Activated T-helper 17 cell treated with anti-CD3 and anti-CD28 coated beads, Interleukin-2, amount 50 U/mL, for 72 hours (primary cell): ENCODE measurements at regions not wholly inside any gene's neighbourhood (a gene's known extent, or its start where the extent isn't known, plus 50 kb on each side); places are given as distances from the start of the nearest gene placed in this dataset.
"Not testable (repeated sequence)": the region's sequence is repeated elsewhere in the genome, so short reads cannot be mapped to it uniquely, and the experiment has no call there.

ENCODE experiments used
- ATAC-seq: fragments of 150-1000 bp; cut with Tn5 transposase; replicated peaks from 2 replicates; pipeline ENCODE4 v1.10.0; 2021; ENCODE audit warnings: mild to moderate bottlenecking, moderate library complexity
- H3K27ac Mint-ChIP-seq: one replicate; pipeline ENCODE4 v1.8.0; 2022; ENCODE audit warnings: mixed read lengths
- H3K27me3 Mint-ChIP-seq: one replicate; pipeline ENCODE4 v1.8.0; 2022; ENCODE audit warnings: mixed read lengths
- H3K36me3 Mint-ChIP-seq: one replicate; pipeline ENCODE4 v1.8.0; 2022; ENCODE audit warnings: low read depth, mild to moderate bottlenecking, mixed read lengths
- H3K4me1 Mint-ChIP-seq: one replicate; pipeline ENCODE4 v1.8.0; 2022; ENCODE audit warnings: mixed read lengths
- H3K4me3 Mint-ChIP-seq: one replicate; pipeline ENCODE4 v1.8.0; 2022; ENCODE audit warnings: mild to moderate bottlenecking, mixed read lengths
- H3K9me3 Mint-ChIP-seq: one replicate; pipeline ENCODE4 v1.8.0; 2022; ENCODE audit warnings: mixed read lengths

DNA sequence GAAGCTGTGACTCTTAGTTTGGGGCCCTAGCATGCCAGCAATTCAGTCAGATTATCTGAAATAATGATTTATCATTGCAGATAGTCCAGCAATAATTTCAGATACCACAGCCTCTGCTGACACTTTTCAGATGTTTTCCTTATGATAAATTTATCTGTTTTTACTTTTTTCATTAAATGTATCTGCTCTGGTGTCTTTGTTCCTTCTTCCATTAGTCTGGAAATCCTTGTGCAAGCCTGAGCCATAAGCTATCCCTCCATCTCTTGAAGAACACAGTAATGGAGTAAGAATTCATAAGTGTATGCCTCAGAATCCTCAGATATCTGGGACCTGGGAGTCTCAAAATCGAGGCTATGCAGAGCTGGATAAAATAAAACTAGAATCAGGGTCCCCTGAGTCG lies 146.4 kb upstream of the KRR1 start:
- Mint-ChIP-seq H3K9me3 (peaks cover 3% of the 10 kb centered on the region), H3K36me3 (no peaks in the 10 kb centered on the region), H3K4me3 (no peak overlapping the region), H3K4me1 (peaks cover 10% of the 10 kb centered on the region), H3K27me3 (peaks cover 6% of the 10 kb centered on the region), H3K27ac (no peak overlapping the region)
- no peak for ATAC-seq

DNA sequence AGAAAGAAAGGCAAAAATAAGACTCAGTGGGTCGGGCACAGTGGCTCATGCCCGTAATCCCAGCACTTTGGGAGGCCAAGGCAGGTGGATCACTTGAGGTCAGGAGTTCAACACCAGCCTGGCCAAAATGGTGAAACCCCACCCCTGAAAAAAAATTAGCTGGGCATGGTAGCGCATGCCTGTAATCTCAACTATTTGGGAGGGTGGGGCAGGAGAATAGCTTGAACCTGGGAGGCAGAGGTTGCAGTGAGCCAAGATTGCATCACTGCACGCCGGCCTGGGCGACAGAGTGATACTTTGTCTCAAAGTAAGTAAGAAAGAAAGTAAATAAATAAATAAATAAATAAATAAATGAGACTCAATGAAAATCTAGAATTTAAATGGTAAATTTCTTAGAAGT lies 145.9 kb upstream of the KRR1 start:
- H3K27me3 Mint-ChIP-seq, H3K9me3 Mint-ChIP-seq, H3K36me3 Mint-ChIP-seq, H3K4me1 Mint-ChIP-seq, H3K4me3 Mint-ChIP-seq, H3K27ac Mint-ChIP-seq, ATAC-seq: not testable (repeated sequence)

DNA sequence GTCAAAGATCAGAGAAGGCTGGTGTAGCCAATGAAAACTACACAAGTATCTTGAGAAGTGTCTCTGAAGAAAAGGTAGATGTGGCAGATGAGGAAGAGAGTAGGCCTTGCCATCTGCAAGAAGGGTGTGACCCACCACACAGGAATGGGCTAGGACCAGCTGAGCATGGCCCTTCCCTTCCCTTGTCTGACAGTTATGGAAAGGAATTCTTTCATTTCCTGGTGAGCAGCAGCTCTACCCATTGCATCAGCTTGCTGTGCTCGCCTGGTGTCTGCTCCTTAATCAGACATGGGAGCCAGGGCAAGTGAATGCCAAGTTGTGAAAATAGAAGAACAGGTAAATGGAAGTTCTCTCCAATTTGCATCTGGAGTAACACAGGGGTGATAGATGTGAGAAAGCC lies 145.2 kb upstream of the KRR1 start:
- H3K4me3 Mint-ChIP-seq = no peak overlapping the region
- H3K27me3 Mint-ChIP-seq = peaks cover 13% of the 10 kb centered on the region
- no peaks in the 10 kb centered on the region for H3K36me3 Mint-ChIP-seq
- H3K9me3 Mint-ChIP-seq = peaks cover 3% of the 10 kb centered on the region
- peaks cover 10% of the 10 kb centered on the region for H3K4me1 Mint-ChIP-seq
- H3K27ac Mint-ChIP-seq = no peak overlapping the region
- no peak for ATAC-seq

DNA sequence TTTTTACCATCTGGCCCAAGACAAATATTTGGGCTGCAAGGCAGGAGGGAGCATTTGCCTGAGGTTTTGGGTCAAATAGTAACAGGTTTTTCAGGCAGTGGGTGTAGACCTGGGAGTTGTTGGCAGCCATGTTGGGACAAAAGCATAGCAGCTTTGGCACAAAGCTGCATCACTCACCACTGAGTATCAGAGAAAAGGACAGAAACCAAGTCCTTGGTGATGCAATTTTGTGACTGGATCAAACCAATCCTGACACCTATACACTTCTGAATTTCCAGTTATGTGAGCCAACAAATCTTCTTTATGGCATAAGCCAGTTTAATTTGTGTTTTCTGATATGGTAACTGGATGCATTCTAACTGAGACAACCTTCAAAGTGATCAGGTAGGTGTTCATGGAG lies 144.8 kb upstream of the KRR1 start:
- Mint-ChIP-seq H3K27me3 (peaks cover 13% of the 10 kb centered on the region), H3K4me3 (no peak overlapping the region), H3K27ac (no peak overlapping the region), H3K4me1 (peaks cover 10% of the 10 kb centered on the region), H3K9me3 (peaks cover 3% of the 10 kb centered on the region), H3K36me3 (no peaks in the 10 kb centered on the region)
- no peak for ATAC-seq

DNA sequence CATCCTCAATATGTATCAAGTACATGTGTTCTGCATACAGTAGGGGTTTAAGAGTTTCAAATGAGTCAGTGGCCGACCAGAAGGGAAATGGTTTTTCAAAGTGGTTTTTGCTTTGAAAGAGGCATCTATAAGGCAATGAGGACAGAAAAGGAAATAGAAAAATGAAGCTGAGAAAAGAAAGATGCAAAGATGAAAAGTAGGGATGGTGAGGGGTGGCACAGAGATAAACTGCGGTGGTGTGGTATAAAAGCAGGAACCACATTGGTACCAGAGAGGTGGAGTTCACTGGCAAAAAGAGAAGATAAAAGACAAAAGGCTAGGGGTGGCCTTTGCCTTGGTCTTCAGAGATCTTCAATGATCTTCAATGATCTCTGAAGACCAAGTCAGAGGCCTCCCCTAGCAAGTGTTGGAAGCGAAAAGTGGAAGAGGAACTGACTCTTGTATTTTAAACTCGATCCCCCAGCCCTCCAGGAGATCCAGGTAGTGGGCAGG lies 144.0 kb upstream of the KRR1 start:
- peak overlapping the region; percentile 38 for H3K4me3 Mint-ChIP-seq
- H3K27ac Mint-ChIP-seq = peak overlapping the region; percentile 47
- peak; percentile 83 for ATAC-seq
- peaks cover 10% of the 10 kb centered on the region for H3K4me1 Mint-ChIP-seq
- H3K9me3 Mint-ChIP-seq = peaks cover 3% of the 10 kb centered on the region
- peaks cover 14% of the 10 kb centered on the region for H3K27me3 Mint-ChIP-seq
- H3K36me3 Mint-ChIP-seq = no peaks in the 10 kb centered on the region

DNA sequence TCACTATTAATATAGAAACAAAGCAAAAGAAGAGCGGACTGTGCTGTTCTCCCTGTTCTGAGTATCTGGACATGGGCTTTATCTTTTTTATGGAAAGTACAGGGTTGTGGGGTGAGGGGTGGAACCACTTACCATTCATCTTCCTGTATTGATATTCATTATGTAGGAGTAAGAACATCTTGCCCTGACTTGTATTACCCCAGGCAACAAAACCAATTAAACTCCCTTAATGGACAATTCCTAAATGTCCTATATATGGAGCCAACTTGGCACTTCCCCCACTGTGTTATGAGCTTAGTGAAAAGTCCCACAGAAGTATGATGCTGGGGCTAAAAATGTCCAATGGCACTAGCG lies 139.9 kb upstream of the KRR1 start:
- peaks cover 22% of the 10 kb centered on the region for H3K27me3 Mint-ChIP-seq
- no peak overlapping the region for H3K4me3 Mint-ChIP-seq
- ATAC-seq = no peak
- H3K36me3 Mint-ChIP-seq = no peaks in the 10 kb centered on the region
- H3K4me1 Mint-ChIP-seq = peaks cover 10% of the 10 kb centered on the region
- H3K9me3 Mint-ChIP-seq = peaks cover 3% of the 10 kb centered on the region
- no peak overlapping the region for H3K27ac Mint-ChIP-seq

DNA sequence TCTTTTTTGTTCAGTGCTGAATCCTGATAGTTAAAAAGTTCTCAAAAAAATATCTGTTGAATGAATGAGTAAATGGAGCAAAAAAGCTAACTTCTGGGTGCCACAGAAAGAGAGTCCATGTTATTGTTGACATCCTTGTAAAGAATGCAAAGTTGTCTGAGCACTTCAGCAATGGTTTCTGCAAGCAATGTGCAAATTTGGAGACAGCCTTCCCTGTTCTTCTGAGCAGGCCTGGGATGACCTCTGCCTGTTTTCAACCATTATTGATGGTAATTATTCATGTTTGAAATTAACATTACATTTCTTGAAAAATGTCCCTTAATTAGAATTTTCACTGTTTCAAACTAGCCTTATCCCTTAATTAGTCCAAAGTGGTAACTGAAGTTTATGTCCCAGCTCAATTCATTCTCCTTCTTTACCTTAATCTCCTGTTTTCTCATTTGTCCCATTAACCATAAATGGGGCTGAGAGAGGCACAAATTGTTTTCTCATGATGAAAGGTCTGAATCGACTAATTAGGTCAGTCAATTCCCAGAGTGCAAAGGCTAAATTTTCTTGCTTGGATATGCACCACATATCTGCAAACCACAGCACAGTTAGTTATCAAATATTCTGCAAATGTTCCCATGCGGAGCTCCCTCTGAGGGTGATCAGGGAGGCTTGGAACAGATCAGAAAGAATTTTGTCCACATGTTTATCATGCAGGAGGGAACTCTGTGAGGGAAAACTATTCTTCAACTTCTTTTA lies 139.4 kb upstream of the KRR1 start:
- peaks cover 3% of the 10 kb centered on the region for H3K9me3 Mint-ChIP-seq
- ATAC-seq = no peak
- H3K27ac Mint-ChIP-seq = no peak overlapping the region
- H3K36me3 Mint-ChIP-seq = no peaks in the 10 kb centered on the region
- H3K4me3 Mint-ChIP-seq = no peak overlapping the region
- peaks cover 22% of the 10 kb centered on the region for H3K27me3 Mint-ChIP-seq
- H3K4me1 Mint-ChIP-seq = peaks cover 9% of the 10 kb centered on the region

DNA sequence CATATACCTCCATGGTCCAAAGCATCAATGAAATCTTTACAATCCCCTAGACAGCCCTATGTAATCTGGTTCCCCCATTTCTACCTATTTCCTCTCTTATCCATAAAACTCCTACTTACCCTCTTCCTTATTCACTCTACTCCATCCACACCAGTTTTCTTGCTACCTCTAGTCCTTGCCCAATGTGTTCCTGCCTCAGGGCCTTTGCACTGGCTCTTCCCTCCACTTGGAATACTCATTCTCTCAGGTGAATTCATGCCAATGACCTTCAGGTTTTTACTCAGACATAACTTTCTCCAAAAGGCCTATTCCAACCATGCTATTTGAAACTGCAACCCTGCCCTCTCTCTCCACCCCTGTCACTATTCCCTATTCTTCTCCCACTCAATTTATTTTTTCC lies 138.7 kb upstream of the KRR1 start:
- Mint-ChIP-seq H3K36me3 (no peaks in the 10 kb centered on the region), H3K4me1 (peaks cover 3% of the 10 kb centered on the region), H3K9me3 (no peaks in the 10 kb centered on the region), H3K4me3 (no peak overlapping the region), H3K27ac (no peak overlapping the region), H3K27me3 (peaks cover 22% of the 10 kb centered on the region)
- ATAC-seq = no peak

DNA sequence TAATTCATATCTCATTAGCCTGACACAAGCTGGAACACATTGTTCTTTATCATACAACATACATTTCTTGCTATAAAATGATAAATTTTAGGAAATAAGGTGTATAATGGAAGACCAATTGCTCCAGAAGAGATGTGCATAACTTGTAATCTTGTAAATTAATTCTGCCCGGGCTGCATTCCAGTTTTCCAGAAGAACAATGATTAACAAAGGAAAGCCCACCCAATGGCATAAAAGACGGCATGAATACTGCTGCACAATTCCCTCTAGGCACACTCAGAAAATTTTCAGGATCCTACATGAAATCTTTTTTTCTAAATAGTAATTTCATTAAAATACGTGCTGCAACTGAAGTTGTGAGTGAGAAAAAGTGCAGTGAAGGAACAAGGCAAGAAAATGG lies 137.4 kb upstream of the KRR1 start:
- H3K4me3 Mint-ChIP-seq = no peak overlapping the region
- peaks cover 22% of the 10 kb centered on the region for H3K27me3 Mint-ChIP-seq

DNA sequence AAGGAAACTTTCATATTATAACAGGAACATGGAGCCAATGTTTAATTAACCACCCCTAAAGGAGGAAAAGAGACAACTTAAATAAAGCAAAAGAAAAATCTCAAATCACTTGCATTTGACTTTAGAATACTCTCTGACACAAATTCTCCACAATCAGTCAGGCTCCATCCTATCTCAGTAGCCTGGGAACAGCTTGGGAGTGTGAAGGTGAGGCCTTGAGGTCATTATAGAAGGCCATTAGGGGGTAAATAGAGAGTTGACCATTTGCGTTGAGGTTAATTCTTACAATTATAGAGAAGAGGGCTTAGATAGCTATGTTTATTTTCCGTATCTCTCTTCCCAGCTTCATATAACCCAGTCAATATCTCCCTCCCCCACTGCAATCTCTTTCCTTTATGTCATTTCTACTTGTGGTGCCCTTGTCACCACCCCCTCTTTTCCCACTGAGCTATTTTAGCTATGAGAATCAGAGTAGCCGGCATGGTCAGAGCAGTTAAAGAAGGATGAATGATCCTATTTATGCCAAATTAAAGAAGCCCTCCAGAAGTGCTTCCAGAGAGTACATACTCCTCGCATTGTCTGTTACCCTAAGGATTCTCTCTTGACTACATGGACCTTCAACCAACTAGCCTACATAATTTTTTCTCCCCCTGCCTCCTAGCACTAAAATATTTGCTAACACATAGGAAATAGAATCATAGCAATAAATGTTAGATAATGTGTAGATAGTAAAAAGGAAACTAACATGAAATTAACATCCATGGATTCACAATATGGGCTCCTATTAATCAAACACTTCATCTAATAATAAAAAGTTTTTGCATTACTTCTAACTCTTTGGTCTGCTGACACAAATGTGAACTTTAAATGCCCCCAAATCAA lies 135.2 kb upstream of the KRR1 start:
- Mint-ChIP-seq H3K27ac (no peak overlapping the region), H3K36me3 (no peaks in the 10 kb centered on the region), H3K4me3 (no peak overlapping the region), H3K4me1 (peaks cover 8% of the 10 kb centered on the region), H3K9me3 (no peaks in the 10 kb centered on the region), H3K27me3 (peaks cover 9% of the 10 kb centered on the region)
- ATAC-seq = no peak

More for the DNA sequence above, 137.4 kb upstream of the KRR1 start:
- no peak overlapping the region for H3K27ac Mint-ChIP-seq
- ATAC-seq = no peak
- H3K36me3 Mint-ChIP-seq = no peaks in the 10 kb centered on the region
- H3K4me1 Mint-ChIP-seq = no peaks in the 10 kb centered on the region
- no peaks in the 10 kb centered on the region for H3K9me3 Mint-ChIP-seq

DNA sequence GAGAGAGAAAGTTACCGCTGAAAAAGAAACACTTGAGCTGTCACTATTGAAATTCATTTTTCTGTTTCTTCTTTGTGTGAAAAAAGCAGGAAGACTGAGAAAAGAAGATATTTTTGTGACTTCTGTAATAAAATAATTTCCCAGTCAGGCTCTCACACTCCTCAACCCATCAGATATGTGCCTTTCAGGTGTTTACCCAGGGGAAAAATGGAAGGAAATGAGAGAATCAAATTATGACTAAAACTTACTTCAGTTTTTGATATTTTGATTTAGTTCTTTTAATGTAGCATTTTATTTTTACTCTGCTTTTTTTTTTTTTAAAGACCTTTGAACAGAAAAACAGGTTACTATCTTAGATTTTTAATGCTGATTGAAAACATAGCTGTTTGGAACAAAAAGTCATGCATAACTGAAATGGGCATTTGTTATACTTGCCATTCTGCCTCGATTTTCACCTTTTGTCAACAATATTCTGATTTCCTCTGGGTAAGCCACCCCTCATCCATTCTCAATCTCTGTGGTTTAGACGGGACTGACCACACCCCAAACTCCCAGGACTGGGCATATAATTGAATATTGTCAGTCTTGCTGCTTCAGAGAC lies 133.2 kb upstream of the KRR1 start:
- Mint-ChIP-seq H3K36me3 (peaks cover 6% of the 10 kb centered on the region), H3K4me3 (no peak overlapping the region), H3K27ac (no peak overlapping the region), H3K9me3 (no peaks in the 10 kb centered on the region), H3K27me3 (peaks cover 4% of the 10 kb centered on the region), H3K4me1 (peaks cover 19% of the 10 kb centered on the region)
- no peak for ATAC-seq

DNA sequence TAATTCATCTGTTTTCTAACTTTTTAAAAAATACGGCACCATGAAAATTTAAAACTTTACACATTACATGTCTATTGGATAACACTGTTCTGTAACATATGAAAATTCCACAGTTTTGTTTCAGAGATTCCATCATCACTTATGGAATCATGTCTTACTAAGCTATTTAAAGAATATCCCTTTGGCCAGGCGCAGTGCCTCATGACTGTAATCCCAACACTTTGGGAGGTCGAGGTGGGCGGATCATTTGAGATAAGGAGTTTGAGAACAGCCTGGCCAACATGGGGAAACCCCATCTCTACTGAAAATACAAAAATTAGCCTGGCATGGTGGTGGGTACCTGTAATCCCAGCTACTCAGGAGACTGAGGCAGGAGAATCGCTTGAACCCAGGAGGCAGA lies 131.7 kb upstream of the KRR1 start:
- ATAC-seq, H3K36me3 Mint-ChIP-seq, H3K9me3 Mint-ChIP-seq, H3K27me3 Mint-ChIP-seq, H3K27ac Mint-ChIP-seq, H3K4me3 Mint-ChIP-seq: not testable (repeated sequence)
- H3K4me1 Mint-ChIP-seq = peaks cover 19% of the 10 kb centered on the region

DNA sequence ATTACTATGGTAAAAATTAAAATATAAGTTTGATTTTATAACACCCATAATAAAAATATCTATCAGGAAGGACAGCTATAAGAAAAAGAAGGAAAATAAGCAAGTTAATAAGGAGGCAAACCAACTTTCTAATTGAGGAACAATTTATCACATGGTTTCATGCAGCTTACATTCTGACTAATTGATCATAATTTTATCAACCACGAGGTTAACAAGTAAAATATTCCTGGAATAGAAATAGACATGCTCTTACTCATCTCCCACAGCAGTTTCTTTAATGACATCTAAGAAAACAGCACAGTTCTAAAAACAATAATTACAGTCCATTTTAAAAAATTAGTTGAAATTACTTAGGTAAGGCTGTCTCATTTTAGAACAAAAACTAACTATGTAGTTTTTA lies 130.8 kb upstream of the KRR1 start:
- ATAC-seq = peak; percentile 36
- H3K4me1 Mint-ChIP-seq = peaks cover 19% of the 10 kb centered on the region
- peaks cover 6% of the 10 kb centered on the region for H3K36me3 Mint-ChIP-seq
- no peaks in the 10 kb centered on the region for H3K27me3 Mint-ChIP-seq
- peak overlapping the region; percentile 38 for H3K4me3 Mint-ChIP-seq
- H3K9me3 Mint-ChIP-seq = no peaks in the 10 kb centered on the region
- peak overlapping the region; percentile 79 for H3K27ac Mint-ChIP-seq

DNA sequence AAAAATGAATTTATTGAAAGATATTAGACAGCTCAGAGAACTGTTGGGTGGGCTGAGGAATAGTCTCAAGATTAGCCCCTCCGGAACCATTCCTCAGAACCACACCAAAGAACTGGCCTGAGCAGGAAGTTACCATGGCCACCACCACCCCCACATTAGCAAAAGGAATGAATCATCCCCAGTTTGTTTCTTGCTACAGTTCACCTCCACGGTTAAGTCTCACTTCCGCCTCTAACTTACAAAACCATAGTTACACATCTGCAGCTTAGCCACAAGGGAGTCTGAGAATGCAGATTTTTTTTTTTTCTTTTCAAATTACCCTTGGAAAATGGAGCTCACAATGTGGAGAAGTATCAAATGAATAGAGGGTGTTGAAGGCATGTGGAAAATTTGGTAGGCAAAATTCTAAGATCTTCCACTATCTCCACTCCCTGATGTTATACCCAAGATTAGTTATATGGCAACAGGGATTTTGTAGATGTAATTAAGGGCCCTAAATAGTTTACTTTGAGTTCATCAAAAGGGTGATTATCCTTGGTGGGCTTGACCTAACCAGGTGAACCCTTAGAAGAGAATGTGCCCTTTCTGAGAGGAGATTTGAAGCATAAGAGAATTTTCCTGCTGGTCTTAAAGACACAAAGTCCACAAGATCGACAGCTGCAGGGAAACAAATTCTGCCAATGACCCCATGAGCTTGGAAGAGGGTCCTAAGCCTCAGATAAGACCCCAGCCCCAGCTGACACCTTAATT lies 129.8 kb upstream of the KRR1 start:
- Mint-ChIP-seq H3K27me3 (no peaks in the 10 kb centered on the region), H3K4me1 (peaks cover 24% of the 10 kb centered on the region), H3K27ac (peak overlapping the region; percentile 79), H3K4me3 (peak overlapping the region; percentile 35), H3K9me3 (no peaks in the 10 kb centered on the region), H3K36me3 (peaks cover 6% of the 10 kb centered on the region)
- ATAC-seq = peak; percentile 94
